ENCODE measurements at regions not wholly inside any gene's neighbourhood (a gene's known extent, or its start where the extent isn't known, plus 50 kb on each side); places are given as distances from the start of the nearest gene placed in this dataset.

DNA sequence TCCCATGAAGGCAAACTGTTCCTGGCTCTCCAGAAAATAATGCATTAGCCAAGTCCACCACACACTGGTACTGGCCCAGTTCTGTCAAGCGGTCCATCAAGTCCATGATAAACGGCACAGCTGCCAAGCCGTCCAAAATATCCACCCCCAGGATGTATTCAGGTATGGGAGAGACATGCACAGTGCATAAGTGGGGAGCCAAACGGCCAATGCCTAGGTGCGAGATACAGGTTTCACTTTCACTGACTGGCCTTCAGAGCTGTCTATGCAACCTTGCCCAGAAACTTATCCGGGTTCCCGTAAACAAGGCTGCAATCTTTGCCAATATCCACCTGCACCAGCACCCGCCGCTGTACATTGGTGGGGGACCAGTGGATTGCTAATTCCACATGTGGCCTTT, 795.8 kb downstream of the EFNA5 start:
- FAIRE-seq = no peak
- TF ChIP-seq EZH2 (IDR thresholded peaks at IDR 0.05; ENCODE audit: low read length) = no peak
- TF ChIP-seq, protein P1, sequence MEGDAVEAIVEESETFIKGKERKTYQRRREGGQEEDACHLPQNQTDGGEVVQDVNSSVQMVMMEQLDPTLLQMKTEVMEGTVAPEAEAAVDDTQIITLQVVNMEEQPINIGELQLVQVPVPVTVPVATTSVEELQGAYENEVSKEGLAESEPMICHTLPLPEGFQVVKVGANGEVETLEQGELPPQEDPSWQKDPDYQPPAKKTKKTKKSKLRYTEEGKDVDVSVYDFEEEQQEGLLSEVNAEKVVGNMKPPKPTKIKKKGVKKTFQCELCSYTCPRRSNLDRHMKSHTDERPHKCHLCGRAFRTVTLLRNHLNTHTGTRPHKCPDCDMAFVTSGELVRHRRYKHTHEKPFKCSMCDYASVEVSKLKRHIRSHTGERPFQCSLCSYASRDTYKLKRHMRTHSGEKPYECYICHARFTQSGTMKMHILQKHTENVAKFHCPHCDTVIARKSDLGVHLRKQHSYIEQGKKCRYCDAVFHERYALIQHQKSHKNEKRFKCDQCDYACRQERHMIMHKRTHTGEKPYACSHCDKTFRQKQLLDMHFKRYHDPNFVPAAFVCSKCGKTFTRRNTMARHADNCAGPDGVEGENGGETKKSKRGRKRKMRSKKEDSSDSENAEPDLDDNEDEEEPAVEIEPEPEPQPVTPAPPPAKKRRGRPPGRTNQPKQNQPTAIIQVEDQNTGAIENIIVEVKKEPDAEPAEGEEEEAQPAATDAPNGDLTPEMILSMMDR (optimal IDR thresholded peaks at IDR 0.05 in 1 of 3, IDR thresholded peaks at IDR 0.05 in 1 of 3, conservative IDR thresholded peaks at IDR 0.05 in 1 of 3; ENCODE audit: extremely low read depth in 1 of 3, insufficient read depth in 2 of 3, low read length in 3 of 3) = no peak
- no peak overlapping the region for H3K4me2 ChIP-seq (ENCODE audit: control insufficient read depth, extremely low read depth, insufficient read depth, low read depth, low read length)
- H3K9me1 ChIP-seq (ENCODE audit: control insufficient read depth, extremely low read depth, insufficient read depth, low read length) = no peaks in the 10 kb centered on the region
- H3K4me1 ChIP-seq (ENCODE audit: control insufficient read depth, extremely low read depth, insufficient read depth, low read length) = no peaks in the 10 kb centered on the region
- no peak overlapping the region for H2AFZ ChIP-seq (ENCODE audit: control insufficient read depth, low read length)
- H3K9ac ChIP-seq (ENCODE audit: control insufficient read depth, extremely low read depth, insufficient read depth, low read length) = no peak overlapping the region
- H4K20me1 ChIP-seq (ENCODE audit: control insufficient read depth, extremely low read depth, insufficient read depth, low read length) = no peaks in the 10 kb centered on the region
- no peaks in the 10 kb centered on the region for H3K9me3 ChIP-seq (ENCODE audit: control insufficient read depth, low read depth, low read length)
- dilution Hi-C loops (cut with MboI; ENCODE audit: extremely low pct_ligation_motif_present, low sequenced_read_pairs) = no loop called here
- no peak overlapping the region for H3K27ac ChIP-seq (ENCODE audit: control insufficient read depth, insufficient read depth, low read length)
- no peaks in the 10 kb centered on the region for H3K36me3 ChIP-seq (ENCODE audit: control insufficient read depth in 2 of 2, extremely low read depth in 1 of 2, insufficient read depth in 2 of 2, low read length in 2 of 2)
- no peak overlapping the region for H3K4me3 ChIP-seq (ENCODE audit: control insufficient read depth in 2 of 3, extremely low read depth in 1 of 3, insufficient read depth in 2 of 3, low read depth in 1 of 3, low read length in 3 of 3)
- no peaks in the 10 kb centered on the region for H3K27me3 ChIP-seq (ENCODE audit: control insufficient read depth, extremely low read depth, insufficient read depth, low read length)
- DNase-seq (ENCODE audit: low read depth, low spot score) = no peak
- no peaks in the 10 kb centered on the region for H3K79me2 ChIP-seq (ENCODE audit: control insufficient read depth, insufficient read depth, low read length)

DNA sequence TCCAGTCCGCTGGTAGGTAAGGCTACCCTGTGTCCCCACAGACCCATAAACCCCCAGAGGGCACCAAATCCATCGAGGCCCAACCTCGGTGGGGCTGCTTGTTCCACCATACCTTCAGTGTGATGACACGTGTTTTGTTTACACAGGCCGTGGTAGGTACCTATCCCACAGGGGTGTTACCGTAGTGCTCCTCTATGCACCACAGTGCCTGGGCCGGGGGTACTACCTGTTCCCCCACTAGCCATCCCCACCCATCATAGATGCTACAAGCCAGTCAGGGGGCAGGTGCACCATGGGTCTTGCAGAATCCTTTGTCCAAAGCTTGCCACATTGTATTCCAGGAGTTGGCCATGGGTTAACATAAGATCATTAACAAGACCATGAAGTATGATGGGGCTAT, 796.2 kb downstream of the EFNA5 start:
- H3K9me1 ChIP-seq (ENCODE audit: control insufficient read depth, extremely low read depth, insufficient read depth, low read length) = no peaks in the 10 kb centered on the region
- TF ChIP-seq EZH2 (IDR thresholded peaks at IDR 0.05; ENCODE audit: low read length) = no peak
- TF ChIP-seq, protein P1 (optimal IDR thresholded peaks at IDR 0.05 in 1 of 3, IDR thresholded peaks at IDR 0.05 in 1 of 3, conservative IDR thresholded peaks at IDR 0.05 in 1 of 3; ENCODE audit: extremely low read depth in 1 of 3, insufficient read depth in 2 of 3, low read length in 3 of 3) = no peak
- H3K36me3 ChIP-seq (ENCODE audit: control insufficient read depth in 2 of 2, extremely low read depth in 1 of 2, insufficient read depth in 2 of 2, low read length in 2 of 2) = no peaks in the 10 kb centered on the region
- H3K4me1 ChIP-seq (ENCODE audit: control insufficient read depth, extremely low read depth, insufficient read depth, low read length) = no peaks in the 10 kb centered on the region
- no peak overlapping the region for H2AFZ ChIP-seq (ENCODE audit: control insufficient read depth, low read length)
- dilution Hi-C loops (cut with MboI; ENCODE audit: extremely low pct_ligation_motif_present, low sequenced_read_pairs) = no loop called here
- H3K9me3 ChIP-seq (ENCODE audit: control insufficient read depth, low read depth, low read length) = no peaks in the 10 kb centered on the region
- no peak overlapping the region for H3K27ac ChIP-seq (ENCODE audit: control insufficient read depth, insufficient read depth, low read length)
- no peaks in the 10 kb centered on the region for H4K20me1 ChIP-seq (ENCODE audit: control insufficient read depth, extremely low read depth, insufficient read depth, low read length)
- H3K4me2 ChIP-seq (ENCODE audit: control insufficient read depth, extremely low read depth, insufficient read depth, low read depth, low read length) = no peak overlapping the region
- FAIRE-seq (no peak), DNase-seq (ENCODE audit: low read depth, low spot score) (no peak)
- H3K4me3 ChIP-seq (ENCODE audit: control insufficient read depth in 2 of 3, extremely low read depth in 1 of 3, insufficient read depth in 2 of 3, low read depth in 1 of 3, low read length in 3 of 3) = no peak overlapping the region
- no peaks in the 10 kb centered on the region for H3K27me3 ChIP-seq (ENCODE audit: control insufficient read depth, extremely low read depth, insufficient read depth, low read length)
- no peaks in the 10 kb centered on the region for H3K79me2 ChIP-seq (ENCODE audit: control insufficient read depth, insufficient read depth, low read length)
- no peak overlapping the region for H3K9ac ChIP-seq (ENCODE audit: control insufficient read depth, extremely low read depth, insufficient read depth, low read length)
